GM12874 (cell line): ENCODE measurements at regions not wholly inside any gene's neighbourhood (a gene's known extent, or its start where the extent isn't known, plus 50 kb on each side); places are given as distances from the start of the nearest gene placed in this dataset.

Experiments used
- TF ChIP-seq, protein P1 (sequence below): IDR thresholded peaks from 2 replicates; pipeline ENCODE4 v1.5.1; 2011; ENCODE audit warnings: low read depth, mild to moderate bottlenecking, control low read depth, low read length, moderate library complexity; ENCODE audit not compliant: insufficient read depth

DNA sequence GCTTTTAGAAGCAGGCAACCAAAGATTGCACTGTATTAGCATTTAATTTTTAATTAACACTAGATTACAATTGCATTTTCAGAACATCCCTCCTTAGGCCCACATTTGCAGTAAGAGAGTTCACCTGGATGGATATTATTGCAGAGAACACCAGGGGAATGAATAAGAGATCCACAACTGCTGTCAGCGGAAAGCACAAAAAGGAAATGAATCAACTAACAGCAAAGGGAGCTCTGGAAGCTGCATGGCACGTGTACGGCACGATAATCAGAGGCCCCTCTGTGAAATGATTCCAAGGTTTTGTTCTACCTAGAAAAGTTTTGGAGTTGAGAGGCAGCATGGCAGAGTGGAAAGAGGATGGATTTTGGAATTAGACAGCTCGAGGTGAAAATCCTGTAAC is 361.2 kb upstream of the C9orf72 start:
- TF ChIP-seq, protein P1, sequence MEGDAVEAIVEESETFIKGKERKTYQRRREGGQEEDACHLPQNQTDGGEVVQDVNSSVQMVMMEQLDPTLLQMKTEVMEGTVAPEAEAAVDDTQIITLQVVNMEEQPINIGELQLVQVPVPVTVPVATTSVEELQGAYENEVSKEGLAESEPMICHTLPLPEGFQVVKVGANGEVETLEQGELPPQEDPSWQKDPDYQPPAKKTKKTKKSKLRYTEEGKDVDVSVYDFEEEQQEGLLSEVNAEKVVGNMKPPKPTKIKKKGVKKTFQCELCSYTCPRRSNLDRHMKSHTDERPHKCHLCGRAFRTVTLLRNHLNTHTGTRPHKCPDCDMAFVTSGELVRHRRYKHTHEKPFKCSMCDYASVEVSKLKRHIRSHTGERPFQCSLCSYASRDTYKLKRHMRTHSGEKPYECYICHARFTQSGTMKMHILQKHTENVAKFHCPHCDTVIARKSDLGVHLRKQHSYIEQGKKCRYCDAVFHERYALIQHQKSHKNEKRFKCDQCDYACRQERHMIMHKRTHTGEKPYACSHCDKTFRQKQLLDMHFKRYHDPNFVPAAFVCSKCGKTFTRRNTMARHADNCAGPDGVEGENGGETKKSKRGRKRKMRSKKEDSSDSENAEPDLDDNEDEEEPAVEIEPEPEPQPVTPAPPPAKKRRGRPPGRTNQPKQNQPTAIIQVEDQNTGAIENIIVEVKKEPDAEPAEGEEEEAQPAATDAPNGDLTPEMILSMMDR, result no peak

DNA sequence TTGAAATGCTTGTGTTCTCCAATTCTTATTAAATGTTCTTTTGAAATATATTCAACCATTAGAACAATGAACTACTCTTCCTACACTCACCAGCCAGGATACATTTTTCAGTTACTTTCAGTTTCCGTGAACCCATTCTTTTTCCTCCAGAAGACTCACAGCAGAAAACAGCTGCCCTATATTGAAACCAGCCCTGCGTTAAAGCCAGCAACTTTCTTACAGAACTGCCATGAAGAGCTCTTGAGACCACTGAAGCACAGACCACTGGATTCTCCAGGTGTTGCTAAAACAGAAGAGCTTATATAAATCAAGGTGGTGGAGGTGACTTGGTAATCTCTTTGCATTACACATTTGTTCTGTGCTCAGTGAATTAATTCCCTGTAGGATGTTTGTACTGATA is 365.9 kb upstream of the C9orf72 start:
- TF ChIP-seq, protein P1, result no peak

DNA sequence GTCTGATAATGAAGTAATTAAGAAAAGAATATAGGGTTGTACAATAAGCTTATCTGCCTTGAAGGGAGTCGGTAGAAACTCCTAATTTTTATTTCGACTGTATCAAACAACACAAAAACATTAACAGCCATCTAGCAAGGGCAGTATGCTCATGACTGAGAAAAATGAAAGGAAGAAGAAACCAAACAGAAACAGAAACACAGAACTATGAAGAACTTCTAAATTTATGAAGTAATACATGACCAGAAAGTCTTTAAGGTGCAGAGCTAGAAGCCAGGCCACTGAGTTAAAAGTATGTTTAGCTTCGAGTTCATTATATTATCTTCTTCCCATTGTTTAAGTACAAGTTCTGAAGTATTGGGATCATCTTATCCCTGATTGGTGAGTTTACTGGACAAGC is 367.3 kb upstream of the C9orf72 start:
- TF ChIP-seq, protein P1, result no peak

DNA sequence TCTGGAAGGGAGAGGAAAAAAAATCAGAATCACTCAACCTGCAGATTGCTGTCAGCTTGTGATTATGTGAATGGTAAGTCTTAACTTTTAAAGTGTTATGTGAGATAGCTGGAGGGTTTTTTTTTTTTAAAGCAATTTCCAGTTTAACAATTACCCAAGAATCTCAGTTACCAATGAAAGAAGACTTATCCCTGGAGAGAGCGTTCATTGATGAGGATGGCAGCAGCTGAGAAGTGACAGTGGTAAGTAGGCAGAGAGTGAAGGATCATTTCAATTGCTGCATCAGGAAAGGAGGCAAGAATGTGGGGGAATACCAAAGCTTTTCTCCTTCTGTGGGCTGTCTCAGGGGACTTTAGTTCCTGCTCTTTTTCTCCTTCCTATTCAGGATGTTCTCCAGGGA is 370.2 kb upstream of the C9orf72 start:
- TF ChIP-seq, protein P1, result no peak

DNA sequence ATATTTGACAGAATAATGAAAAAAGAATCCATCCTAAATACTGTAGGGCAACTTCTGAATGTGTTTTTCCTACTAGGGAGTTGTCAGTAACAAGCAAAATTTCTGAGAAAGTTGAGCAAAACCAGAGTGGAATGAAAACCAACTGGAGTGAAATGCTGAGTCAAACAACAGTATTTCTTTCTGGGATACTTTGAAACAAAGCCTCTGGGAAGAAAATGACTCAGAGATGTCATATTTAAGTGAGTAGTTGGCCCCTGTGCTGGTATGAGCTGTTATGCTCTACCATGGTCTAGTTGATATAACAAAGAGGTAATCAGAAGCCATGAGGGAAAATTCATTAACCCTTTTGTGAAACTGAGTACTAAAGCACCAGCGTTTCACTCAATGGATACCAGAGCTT is 372.1 kb upstream of the C9orf72 start:
- TF ChIP-seq, protein P1, result no peak

DNA sequence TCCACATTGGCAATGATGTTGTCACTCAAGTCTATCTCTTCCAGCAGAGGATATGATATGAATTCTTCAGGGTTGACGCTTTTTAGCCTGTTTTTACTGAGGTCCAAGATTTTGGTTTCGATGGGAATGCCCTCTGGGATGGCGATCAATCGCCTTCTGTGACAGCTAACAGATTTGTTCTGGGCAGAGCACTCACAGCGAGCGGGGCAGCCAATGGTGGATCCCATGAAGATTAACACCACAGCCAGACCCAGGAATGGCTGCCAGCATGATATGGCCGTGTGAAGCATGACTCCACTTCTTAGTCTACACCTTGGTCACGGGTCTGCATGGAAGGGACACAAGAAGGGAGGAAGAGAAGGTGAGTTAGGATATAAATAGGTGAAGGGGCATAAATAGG is 377.1 kb upstream of the C9orf72 start:
- TF ChIP-seq, protein P1, result no peak

DNA sequence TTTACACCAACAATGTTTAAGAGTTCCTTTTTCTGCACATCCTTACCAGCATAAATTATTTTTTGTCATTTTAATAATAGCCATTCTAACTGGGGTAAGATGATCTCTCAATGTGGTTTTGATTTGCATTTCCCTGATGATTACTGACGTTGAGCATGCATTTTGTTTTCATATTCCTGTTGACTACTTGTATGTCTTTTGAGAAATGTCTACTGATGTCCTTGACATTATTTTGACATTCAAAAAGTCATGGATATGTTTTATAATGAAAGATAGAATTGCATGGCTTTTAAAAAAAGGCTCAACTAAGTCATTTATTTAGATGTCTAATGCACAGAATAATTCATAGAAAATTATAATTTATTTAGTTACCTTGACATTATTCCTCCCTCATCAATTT is 381.6 kb upstream of the C9orf72 start:
- TF ChIP-seq, protein P1, result no peak

DNA sequence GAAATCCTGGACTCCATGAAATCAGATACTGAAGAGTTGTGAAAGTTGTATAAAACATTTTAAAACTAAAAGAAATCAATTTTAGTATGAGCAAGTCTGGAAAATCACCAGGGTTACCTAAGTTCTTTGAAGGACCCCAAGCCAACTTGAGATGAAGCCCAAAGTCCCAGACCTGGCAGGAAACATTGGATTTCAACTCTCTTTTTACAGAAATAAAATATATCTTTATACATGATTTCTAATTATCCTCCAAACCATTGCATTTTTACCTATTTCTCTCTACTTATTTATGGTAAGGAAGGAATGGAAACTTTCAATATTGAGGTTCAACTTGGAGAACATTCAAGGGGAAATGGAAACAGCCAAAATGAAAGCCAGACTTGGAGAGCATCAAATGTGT is 390.6 kb upstream of the C9orf72 start:
- TF ChIP-seq, protein P1, result no peak
